ENCODE measurements at regions not wholly inside any gene's neighbourhood (a gene's known extent, or its start where the extent isn't known, plus 50 kb on each side); places are given as distances from the start of the nearest gene placed in this dataset.

- Mint-ChIP-seq H3K36me3 (no peaks in the 10 kb centered on the region), H3K27ac (no peak overlapping the region), H3K4me3 (no peak overlapping the region), H3K9me3 (no peaks in the 10 kb centered on the region), H3K4me1 (no peaks in the 10 kb centered on the region), H3K27me3 (ENCODE audit: low read depth in 2 of 2) (peaks cover 16 to 31% of the 10 kb centered on the region in 2 donors)
- no peak for DNase-seq
- H3K27ac ChIP-seq (ENCODE audit: low read length): no peak overlapping the region
- H3K9me3 ChIP-seq (ENCODE audit: control insufficient read depth, insufficient read depth, low read length): no peaks in the 10 kb centered on the region
- H3K36me3 ChIP-seq (ENCODE audit: control insufficient read depth, insufficient read depth, low read length): no peaks in the 10 kb centered on the region
- no peaks in the 10 kb centered on the region for H3K4me1 ChIP-seq (ENCODE audit: control insufficient read depth, insufficient read depth, low read length)
- ATAC-seq: no peak
- no peak for TF ChIP-seq CTCF (IDR thresholded peaks at IDR 0.05)
- no peaks in the 10 kb centered on the region for H3K27me3 ChIP-seq (ENCODE audit: control insufficient read depth, insufficient read depth, low read length)
- no peak overlapping the region for H3K4me3 ChIP-seq (ENCODE audit: low read length)
- WGBS (ENCODE audit: insufficient coverage): 86% methylated on average over 5 of the region's 5 CpGs
- intact Hi-C loops (cut with micrococcal nuclease): no loop called here
Observed at GRCh38 chr21:32185726-32186125, 93.1 kb downstream of the MIS18A start.

- Histone ChIP-seq H3K36me3 (ENCODE audit: control insufficient read depth, insufficient read depth, low read length) (no peaks in the 10 kb centered on the region), H3K4me3 (ENCODE audit: low read length) (no peak overlapping the region), H3K27me3 (ENCODE audit: control insufficient read depth, insufficient read depth, low read length) (no peaks in the 10 kb centered on the region), H3K4me1 (ENCODE audit: control insufficient read depth, insufficient read depth, low read length) (no peaks in the 10 kb centered on the region), H3K27ac (ENCODE audit: low read length) (no peak overlapping the region), H3K9me3 (ENCODE audit: control insufficient read depth, insufficient read depth, low read length) (no peaks in the 10 kb centered on the region)
- peaks cover 15 to 33% of the 10 kb centered on the region in 2 donors for H3K27me3 Mint-ChIP-seq (ENCODE audit: low read depth in 2 of 2)
- WGBS (ENCODE audit: insufficient coverage): 62% methylated on average over 2 of the region's 2 CpGs
- DNase-seq (no peak), ATAC-seq (no peak)
- intact Hi-C loops (cut with micrococcal nuclease): no loop called here
- H3K4me3 Mint-ChIP-seq: no peak overlapping the region
- no peaks in the 10 kb centered on the region for H3K4me1 Mint-ChIP-seq
- no peak for TF ChIP-seq CTCF (IDR thresholded peaks at IDR 0.05)
- H3K36me3 Mint-ChIP-seq: no peaks in the 10 kb centered on the region
- no peaks in the 10 kb centered on the region for H3K9me3 Mint-ChIP-seq
- H3K27ac Mint-ChIP-seq: no peak overlapping the region
Observed at GRCh38 chr21:32185103-32185502, 93.7 kb downstream of the MIS18A start.

GRCh38 chr21:32184485-32184884 is 94.4 kb downstream of the MIS18A start:
- no peak for ATAC-seq
- TF ChIP-seq CTCF (IDR thresholded peaks at IDR 0.05): no peak
- no peak overlapping the region for H3K27ac Mint-ChIP-seq

GRCh38 chr21:32184065-32184464 is 94.8 kb downstream of the MIS18A start:
- H3K4me1 ChIP-seq (ENCODE audit: control insufficient read depth, insufficient read depth, low read length): no peaks in the 10 kb centered on the region
- no peak for ATAC-seq
- Mint-ChIP-seq H3K4me1 (no peaks in the 10 kb centered on the region), H3K4me3 (no peak overlapping the region), H3K27ac (no peak overlapping the region), H3K9me3 (no peaks in the 10 kb centered on the region), H3K36me3 (no peaks in the 10 kb centered on the region), H3K27me3 (ENCODE audit: low read depth in 2 of 2) (peaks cover 14 to 27% of the 10 kb centered on the region in 2 donors)
- H3K36me3 ChIP-seq (ENCODE audit: control insufficient read depth, insufficient read depth, low read length): no peaks in the 10 kb centered on the region
- H3K9me3 ChIP-seq (ENCODE audit: control insufficient read depth, insufficient read depth, low read length): no peaks in the 10 kb centered on the region
- no peaks in the 10 kb centered on the region for H3K27me3 ChIP-seq (ENCODE audit: control insufficient read depth, insufficient read depth, low read length)
- H3K27ac ChIP-seq (ENCODE audit: low read length): no peak overlapping the region
- 86% methylated on average over 5 of the region's 5 CpGs for WGBS (ENCODE audit: insufficient coverage)
- intact Hi-C loops (cut with micrococcal nuclease): no loop called here
- no peak for TF ChIP-seq CTCF (IDR thresholded peaks at IDR 0.05)
- DNase-seq: no peak
- no peak overlapping the region for H3K4me3 ChIP-seq (ENCODE audit: low read length)

More at GRCh38 chr21:32184485-32184884, 94.4 kb downstream of the MIS18A start:
- Histone ChIP-seq H3K27ac (ENCODE audit: low read length) (no peak overlapping the region), H3K27me3 (ENCODE audit: control insufficient read depth, insufficient read depth, low read length) (no peaks in the 10 kb centered on the region), H3K9me3 (ENCODE audit: control insufficient read depth, insufficient read depth, low read length) (no peaks in the 10 kb centered on the region), H3K4me3 (ENCODE audit: low read length) (no peak overlapping the region), H3K36me3 (ENCODE audit: control insufficient read depth, insufficient read depth, low read length) (no peaks in the 10 kb centered on the region), H3K4me1 (ENCODE audit: control insufficient read depth, insufficient read depth, low read length) (no peaks in the 10 kb centered on the region)
- intact Hi-C loops (cut with micrococcal nuclease): no loop called here
- Mint-ChIP-seq H3K4me1 (no peaks in the 10 kb centered on the region), H3K9me3 (no peaks in the 10 kb centered on the region), H3K36me3 (no peaks in the 10 kb centered on the region), H3K4me3 (no peak overlapping the region), H3K27me3 (ENCODE audit: low read depth in 2 of 2) (peaks cover 12 to 28% of the 10 kb centered on the region in 2 donors)
- 76% methylated on average over 7 of the region's 7 CpGs for WGBS (ENCODE audit: insufficient coverage)
- no peak for DNase-seq

Data from natural killer cell (primary cell).